ENCODE measurements at regions not wholly inside any gene's neighbourhood (a gene's known extent, or its start where the extent isn't known, plus 50 kb on each side); places are given as distances from the start of the nearest gene placed in this dataset.

GRCh38 chr13:78909276-78909675 is 250.3 kb upstream of the OBI1 start:
- TF ChIP-seq EP300 (IDR thresholded peaks at IDR 0.05; ENCODE audit: low read depth) (no peak), POLR2A (IDR thresholded peaks at IDR 0.05) (no peak)

Data from transverse colon (tissue), 1 donor.